ENCODE measurements at regions not wholly inside any gene's neighbourhood (a gene's known extent, or its start where the extent isn't known, plus 50 kb on each side); places are given as distances from the start of the nearest gene placed in this dataset.
"Not testable (repeated sequence)": the region's sequence is repeated elsewhere in the genome, so short reads cannot be mapped to it uniquely, and the experiment has no call there.

DNA sequence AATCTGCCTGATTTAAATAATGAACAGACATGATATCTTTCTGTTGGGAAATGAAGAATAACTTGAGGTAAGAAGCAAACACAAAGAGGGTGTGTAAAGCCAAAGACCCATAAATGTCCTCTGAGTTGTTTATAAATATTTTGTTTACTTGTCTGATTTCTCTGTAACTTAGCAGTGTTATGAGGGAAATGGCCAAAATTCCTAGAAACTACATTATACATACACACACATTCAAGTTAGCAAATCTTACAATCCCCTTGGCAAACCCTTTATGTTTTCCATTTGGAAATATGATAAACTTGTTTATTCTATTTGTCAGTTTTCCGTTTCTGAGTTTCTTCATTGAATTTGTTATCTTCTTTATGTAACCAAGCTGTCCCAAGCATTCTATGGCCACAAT lies 81.4 kb upstream of the TCF21 start:
- no peak overlapping the region for H3K27ac Mint-ChIP-seq
- DNase-seq (ENCODE audit: extremely low spot score, unreplicated experiment): no peak
- no peak overlapping the region for H3K4me3 Mint-ChIP-seq
- TF ChIP-seq, protein P1, sequence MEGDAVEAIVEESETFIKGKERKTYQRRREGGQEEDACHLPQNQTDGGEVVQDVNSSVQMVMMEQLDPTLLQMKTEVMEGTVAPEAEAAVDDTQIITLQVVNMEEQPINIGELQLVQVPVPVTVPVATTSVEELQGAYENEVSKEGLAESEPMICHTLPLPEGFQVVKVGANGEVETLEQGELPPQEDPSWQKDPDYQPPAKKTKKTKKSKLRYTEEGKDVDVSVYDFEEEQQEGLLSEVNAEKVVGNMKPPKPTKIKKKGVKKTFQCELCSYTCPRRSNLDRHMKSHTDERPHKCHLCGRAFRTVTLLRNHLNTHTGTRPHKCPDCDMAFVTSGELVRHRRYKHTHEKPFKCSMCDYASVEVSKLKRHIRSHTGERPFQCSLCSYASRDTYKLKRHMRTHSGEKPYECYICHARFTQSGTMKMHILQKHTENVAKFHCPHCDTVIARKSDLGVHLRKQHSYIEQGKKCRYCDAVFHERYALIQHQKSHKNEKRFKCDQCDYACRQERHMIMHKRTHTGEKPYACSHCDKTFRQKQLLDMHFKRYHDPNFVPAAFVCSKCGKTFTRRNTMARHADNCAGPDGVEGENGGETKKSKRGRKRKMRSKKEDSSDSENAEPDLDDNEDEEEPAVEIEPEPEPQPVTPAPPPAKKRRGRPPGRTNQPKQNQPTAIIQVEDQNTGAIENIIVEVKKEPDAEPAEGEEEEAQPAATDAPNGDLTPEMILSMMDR (conservative IDR thresholded peaks at IDR 0.05): no peak
- no peaks in the 10 kb centered on the region for H3K36me3 Mint-ChIP-seq
- no peaks in the 10 kb centered on the region for H3K9me3 Mint-ChIP-seq
- no peaks in the 10 kb centered on the region for H3K4me1 Mint-ChIP-seq (ENCODE audit: unreplicated experiment)
- peaks cover 2% of the 10 kb centered on the region for H3K27me3 Mint-ChIP-seq

DNA sequence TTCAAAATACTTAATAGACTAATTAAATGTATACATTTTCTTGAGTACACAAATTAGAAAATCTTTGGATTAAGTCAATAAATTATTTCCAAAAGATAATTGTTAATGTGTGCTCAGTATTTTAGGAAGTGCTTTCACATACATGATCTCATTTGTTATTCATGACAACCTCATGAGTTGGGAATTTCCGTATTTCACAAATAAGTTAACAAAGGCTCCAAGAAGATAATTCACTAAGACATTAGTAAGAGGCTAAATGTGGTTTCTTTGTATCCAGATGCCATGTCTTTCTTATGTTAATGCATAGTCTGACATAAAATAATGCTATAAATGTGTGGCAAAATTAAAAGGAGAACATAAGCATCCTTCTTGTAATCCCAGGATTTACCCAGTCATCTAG lies 79.5 kb upstream of the TCF21 start:
- no peaks in the 10 kb centered on the region for H3K4me1 Mint-ChIP-seq (ENCODE audit: unreplicated experiment)
- no peaks in the 10 kb centered on the region for H3K36me3 Mint-ChIP-seq
- H3K9me3 Mint-ChIP-seq: no peaks in the 10 kb centered on the region
- no peak overlapping the region for H3K4me3 Mint-ChIP-seq
- peaks cover 2% of the 10 kb centered on the region for H3K27me3 Mint-ChIP-seq
- H3K27ac Mint-ChIP-seq: no peak overlapping the region
- TF ChIP-seq, protein P1 (conservative IDR thresholded peaks at IDR 0.05): no peak
- no peak for DNase-seq (ENCODE audit: extremely low spot score, unreplicated experiment)

DNA sequence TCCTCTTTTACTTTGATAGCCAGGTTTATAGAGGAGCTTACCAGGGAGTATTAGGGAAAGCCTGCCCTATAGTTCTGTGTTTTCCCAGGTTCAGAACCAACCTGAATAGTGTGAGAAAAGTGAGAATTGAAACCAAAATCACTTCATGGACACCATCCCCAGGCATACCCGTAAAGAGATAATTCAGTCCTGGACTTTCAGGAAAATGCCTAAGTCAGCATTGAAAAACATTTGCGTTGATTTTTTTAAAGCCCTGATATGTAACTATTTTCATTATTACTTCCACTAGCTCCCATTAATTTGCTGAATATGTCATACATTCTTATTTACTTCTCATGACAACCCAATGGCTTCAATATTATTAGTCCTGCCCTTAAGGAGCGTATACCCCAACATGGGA lies 77.4 kb upstream of the TCF21 start:
- H3K9me3 Mint-ChIP-seq: no peaks in the 10 kb centered on the region
- H3K36me3 Mint-ChIP-seq: no peaks in the 10 kb centered on the region
- H3K4me3 Mint-ChIP-seq: no peak overlapping the region
- no peaks in the 10 kb centered on the region for H3K4me1 Mint-ChIP-seq (ENCODE audit: unreplicated experiment)
- TF ChIP-seq, protein P1 (conservative IDR thresholded peaks at IDR 0.05): no peak
- H3K27me3 Mint-ChIP-seq: peaks cover 3% of the 10 kb centered on the region
- no peak overlapping the region for H3K27ac Mint-ChIP-seq
- no peak for DNase-seq (ENCODE audit: extremely low spot score, unreplicated experiment)

DNA sequence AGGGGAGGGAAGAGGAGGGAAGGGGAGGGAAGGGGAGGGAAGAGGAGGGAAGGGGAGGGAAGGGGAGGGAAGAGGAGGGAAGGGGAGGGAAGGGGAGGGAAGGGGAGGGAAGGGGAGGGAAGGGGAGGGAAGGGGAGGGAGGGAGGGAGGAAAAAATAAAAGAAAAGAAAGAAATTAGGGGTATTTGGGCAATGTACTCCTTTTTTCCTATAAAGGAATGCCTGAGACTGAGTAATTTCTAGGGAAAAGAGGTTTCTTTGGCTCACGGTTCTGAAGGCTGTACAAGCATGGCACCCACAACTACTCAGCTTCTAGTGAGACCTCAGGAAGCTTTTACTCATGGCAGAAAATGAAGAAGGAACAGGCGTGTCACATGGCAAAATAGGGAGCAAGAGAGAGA lies 76.5 kb upstream of the TCF21 start:
- H3K36me3 Mint-ChIP-seq; H3K27ac Mint-ChIP-seq; H3K27me3 Mint-ChIP-seq; H3K9me3 Mint-ChIP-seq; DNase-seq (ENCODE audit: extremely low spot score, unreplicated experiment); H3K4me3 Mint-ChIP-seq; H3K4me1 Mint-ChIP-seq (ENCODE audit: unreplicated experiment): not testable (repeated sequence)

DNA sequence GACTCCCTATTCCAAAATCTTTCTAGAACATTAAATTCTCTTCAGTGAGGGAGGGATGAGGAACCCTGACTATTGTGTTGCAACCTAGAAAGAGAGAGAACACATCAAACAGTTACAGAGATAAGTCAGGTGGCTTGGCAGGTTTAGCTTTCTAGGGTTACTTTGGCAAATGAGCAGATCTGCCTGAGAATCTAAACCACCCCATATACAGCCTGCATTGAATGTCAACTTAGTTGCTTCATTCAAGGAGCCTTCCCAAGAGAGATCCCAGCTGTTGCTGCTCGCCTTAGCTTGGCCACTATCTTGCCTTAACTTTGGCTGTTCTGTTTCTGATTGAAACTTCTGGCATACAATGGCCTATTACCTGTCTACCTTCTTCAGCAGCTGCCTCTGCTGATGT lies 74.7 kb upstream of the TCF21 start:
- DNase-seq (ENCODE audit: extremely low spot score, unreplicated experiment): no peak
- Mint-ChIP-seq H3K4me1 (ENCODE audit: unreplicated experiment) (no peaks in the 10 kb centered on the region), H3K27ac (no peak overlapping the region), H3K36me3 (no peaks in the 10 kb centered on the region), H3K4me3 (no peak overlapping the region), H3K9me3 (no peaks in the 10 kb centered on the region), H3K27me3 (peaks cover 3% of the 10 kb centered on the region)
- TF ChIP-seq, protein P1 (conservative IDR thresholded peaks at IDR 0.05): no peak

DNA sequence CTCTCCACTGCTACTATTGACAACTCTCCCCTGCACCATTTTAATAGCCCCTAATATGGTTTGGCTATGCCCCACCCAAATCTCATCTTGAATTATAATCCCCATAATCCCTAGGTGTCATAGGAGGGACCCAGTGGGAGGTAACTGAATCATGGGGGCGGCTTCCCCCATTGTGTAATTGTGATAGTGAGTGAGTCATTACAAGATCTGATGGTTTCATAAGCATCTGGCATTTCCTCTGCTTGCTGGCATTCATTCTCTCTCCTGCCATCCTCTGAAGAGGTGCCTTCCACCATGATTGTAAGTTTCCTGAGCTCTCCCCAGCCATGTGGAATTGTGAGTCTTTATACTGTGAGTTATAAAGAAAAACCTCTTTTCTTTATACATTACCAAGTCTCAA lies 74.1 kb upstream of the TCF21 start:
- H3K27ac Mint-ChIP-seq: no peak overlapping the region
- H3K27me3 Mint-ChIP-seq: peaks cover 3% of the 10 kb centered on the region
- no peak for DNase-seq (ENCODE audit: extremely low spot score, unreplicated experiment)
- H3K4me1 Mint-ChIP-seq (ENCODE audit: unreplicated experiment): no peaks in the 10 kb centered on the region
- TF ChIP-seq, protein P1 (conservative IDR thresholded peaks at IDR 0.05): no peak
- no peak overlapping the region for H3K4me3 Mint-ChIP-seq
- H3K36me3 Mint-ChIP-seq: no peaks in the 10 kb centered on the region
- H3K9me3 Mint-ChIP-seq: no peaks in the 10 kb centered on the region
